Transverse colon (tissue), 4 donors: ENCODE measurements at regions not wholly inside any gene's neighbourhood (a gene's known extent, or its start where the extent isn't known, plus 50 kb on each side); places are given as distances from the start of the nearest gene placed in this dataset.

Source experiments
- DNase-seq: peaks from one replicate; pipeline ENCODE4 v3.0.0-alpha.2; 2019
- H3K27ac ChIP-seq, 4 donors: fragments of 200-600 bp; sonication (generic); 2 replicates each; pipeline ENCODE4 v1.5.1; 2016 to 2018; ENCODE audit warnings: inconsistent platforms in 4 of 4
- H3K27me3 ChIP-seq: fragments of 200-600 bp; sonication (generic); 2 replicates; pipeline ENCODE4 v1.5.1; 2017; ENCODE audit warnings: inconsistent platforms
- H3K36me3 ChIP-seq, 4 donors: fragments of 200-600 bp; sonication (generic); 2 replicates each; pipeline ENCODE4 v1.5.1; 2017 to 2019; ENCODE audit warnings: inconsistent platforms in 4 of 4
- H3K4me1 ChIP-seq, 4 donors: fragments of 200-600 bp; sonication (generic); 2 replicates each; pipeline ENCODE4 v1.5.1; 2017 to 2020; ENCODE audit warnings: inconsistent platforms in 4 of 4
- H3K4me3 ChIP-seq, 4 donors: fragments of 200-600 bp; sonication (generic); 1 replicate in 1 of 4; 2 replicates in 3 of 4; pipeline versions ENCODE4 v1.5.1 to v1.6.1; 2017 to 2019; ENCODE audit warnings: inconsistent platforms in 4 of 4
- H3K9me3 ChIP-seq, 2 donors: fragments of 200-600 bp; sonication (generic); 2 replicates each; pipeline ENCODE4 v1.5.1; 2017 to 2019; ENCODE audit warnings: inconsistent platforms in 2 of 2
- CTCF ChIP-seq, 5 experiments: fragments of 200-600 bp in 3 of 5; fragments of 450-650 bp in 2 of 5; sonication (generic) in 3 of 5; IDR thresholded peaks; 1 replicate in 2 of 5; 2 replicates in 3 of 5; pipeline ENCODE4 v1.5.1; 2016 to 2017; ENCODE audit warnings: antibody characterized with exemption in 5 of 5, inconsistent platforms in 3 of 5, mild to moderate bottlenecking in 2 of 5, moderate library complexity in 1 of 5
- EP300 ChIP-seq: sonication (generic); formaldehyde crosslinking; IDR thresholded peaks from one replicate; pipeline ENCODE4 v1.6.1; 2017; ENCODE audit warnings: antibody characterized with exemption, low read depth
- POLR2A ChIP-seq: fragments of 450-650 bp; IDR thresholded peaks from one replicate; pipeline ENCODE4 v1.6.1; 2016; ENCODE audit warnings: antibody characterized with exemption, mild to moderate bottlenecking, moderate library complexity
- POLR2AphosphoS5 ChIP-seq, 3 donors: sonication (generic); formaldehyde crosslinking; IDR thresholded peaks; one replicate each; pipeline ENCODE4 v1.6.1; 2016; ENCODE audit warnings: antibody characterized with exemption in 3 of 3
- WGBS, 2 donors: methylation state at CpG; one replicate each; pipeline ENCODE4 v1.1.5; 2018; ENCODE audit warnings: low coverage in 1 of 2; 5-methylcytosine and 5-hydroxymethylcytosine counted together
- in situ Hi-C, 4 donors: fragments of 200-750 bp; cut with MboI; loops; one replicate each; pipeline versions ENCODE4 v1.15.0 to v1.15.1; 2017; ENCODE audit warnings: low sequenced_read_pairs in 3 of 4, low pct_ligation_motif_present in 1 of 4, low pct_unique_long_range_greater_than_20kb in 1 of 4
- intact Hi-C: fragments of 100-400 bp; cut with DNase I; formaldehyde crosslinking; loops from one replicate; pipeline ENCODE4 v1.15.1; 2023; ENCODE audit warnings: low total_unique reads

GRCh38 chr2:41000374-41000773 is 548.5 kb upstream of the SLC8A1 start:
- intact Hi-C loops, result no loop called here
- WGBS, 2 donors, result 38 to 50% methylated on average over 1 of the region's 1 CpG
- Histone ChIP-seq H3K27ac (no peak overlapping the region), H3K4me3 (no peak overlapping the region), H3K36me3 (no peaks in the 10 kb centered on the region), H3K4me1 (no peaks in the 10 kb centered on the region), H3K9me3 (no peaks in the 10 kb centered on the region), H3K27me3 (no peaks in the 10 kb centered on the region)
- TF ChIP-seq CTCF (IDR thresholded peaks at IDR 0.05), result no peak
- TF ChIP-seq EP300, result no peak
- no peak for TF ChIP-seq POLR2A
- TF ChIP-seq POLR2AphosphoS5 (IDR thresholded peaks at IDR 0.05), result no peak
- DNase-seq, result no peak
- in situ Hi-C loops, result no loop called here

GRCh38 chr2:41000906-41001305 is 549.0 kb upstream of the SLC8A1 start:
- H3K9me3 ChIP-seq, result no peaks in the 10 kb centered on the region
- no peak overlapping the region for H3K4me3 ChIP-seq
- DNase-seq, result no peak
- 47 to 49% methylated on average over 2 of the region's 2 CpGs for WGBS, 2 donors
- intact Hi-C loops, result no loop called here
- no peaks in the 10 kb centered on the region for H3K4me1 ChIP-seq
- TF ChIP-seq POLR2AphosphoS5 (IDR thresholded peaks at IDR 0.05) (no peak), CTCF (IDR thresholded peaks at IDR 0.05) (no peak), POLR2A (no peak), EP300 (no peak)
- H3K27ac ChIP-seq, result no peak overlapping the region
- H3K27me3 ChIP-seq, result no peaks in the 10 kb centered on the region
- H3K36me3 ChIP-seq, result no peaks in the 10 kb centered on the region
- in situ Hi-C loops, result no loop called here

GRCh38 chr2:41004700-41005099 is 552.8 kb upstream of the SLC8A1 start:
- no peak for TF ChIP-seq CTCF (IDR thresholded peaks at IDR 0.05)
- no peak for TF ChIP-seq EP300
- TF ChIP-seq POLR2A, result no peak
- no peak for TF ChIP-seq POLR2AphosphoS5 (IDR thresholded peaks at IDR 0.05)
- Histone ChIP-seq H3K27me3 (no peaks in the 10 kb centered on the region), H3K4me1 (no peaks in the 10 kb centered on the region), H3K27ac (no peak overlapping the region), H3K9me3 (no peaks in the 10 kb centered on the region), H3K4me3 (no peak overlapping the region), H3K36me3 (no peaks in the 10 kb centered on the region)
- intact Hi-C loops (no loop called here), in situ Hi-C loops (no loop called here)
- 66 to 84% methylated on average over 2 of the region's 2 CpGs for WGBS, 2 donors
- no peak for DNase-seq

- TF ChIP-seq EP300 (no peak), POLR2A (no peak), POLR2AphosphoS5 (IDR thresholded peaks at IDR 0.05) (no peak), CTCF (IDR thresholded peaks at IDR 0.05) (no peak)
- no peak for DNase-seq
- no peaks in the 10 kb centered on the region for H3K4me1 ChIP-seq
- H3K4me3 ChIP-seq, result no peak overlapping the region
- H3K36me3 ChIP-seq, result no peaks in the 10 kb centered on the region
- intact Hi-C loops, result no loop called here
- H3K27ac ChIP-seq, result no peak overlapping the region
- H3K27me3 ChIP-seq, result no peaks in the 10 kb centered on the region
- in situ Hi-C loops, result no loop called here
- 14% methylated on average over 1 of the region's 1 CpG; no CpG with 5 or more reads in 1 of the 2 donors for WGBS, 2 donors
- H3K9me3 ChIP-seq, result peaks cover 0 to 3% of the 10 kb centered on the region in 2 donors
Measured at GRCh38 chr2:41020358-41020757, 568.5 kb upstream of the SLC8A1 start.
